Stimulated activated CD8-positive, alpha-beta memory T cell treated with anti-CD3 and anti-CD28 coated beads, Interleukin-12 subunit alpha, Interleukin-12 subunit beta, amount 100 ng/mL, for 4 hours (primary cell): ENCODE measurements at regions not wholly inside any gene's neighbourhood (a gene's known extent, or its start where the extent isn't known, plus 50 kb on each side); places are given as distances from the start of the nearest gene placed in this dataset.
"Not testable (repeated sequence)": the region's sequence is repeated elsewhere in the genome, so short reads cannot be mapped to it uniquely, and the experiment has no call there.

Source experiments
- DNase-seq: peaks from one replicate; pipeline ENCODE4 v3.0.0-alpha.2; 2020; ENCODE audit warnings: low read depth

GRCh38 chr2:16722677-16723076 lies 57.0 kb upstream of the CYRIA start:
- no peak for DNase-seq

- DNase-seq, result no peak
Measured at GRCh38 chr2:16722126-16722525, 56.5 kb upstream of the CYRIA start.

DNA sequence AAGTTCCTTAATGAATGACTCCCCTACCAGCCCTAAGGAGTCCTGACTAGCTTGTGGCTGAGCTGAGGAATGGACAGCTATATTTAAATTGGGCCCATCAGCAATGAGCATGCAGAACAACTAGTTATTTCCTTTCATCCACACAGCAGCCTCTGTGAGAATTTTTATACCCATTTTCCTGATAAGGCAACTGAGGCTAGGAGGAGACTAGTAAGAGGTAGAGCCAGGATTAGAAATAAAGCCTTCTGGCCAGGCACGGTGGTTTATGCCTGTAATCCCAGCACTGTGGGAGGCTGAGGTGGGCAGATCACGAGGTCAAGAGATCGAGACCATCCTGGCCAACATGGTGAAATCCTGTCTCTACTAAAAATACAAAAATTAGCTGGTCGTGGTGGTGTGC lies 55.9 kb upstream of the CYRIA start:
- DNase-seq, result not testable (repeated sequence)

GRCh38 chr2:16720737-16721136 lies 55.1 kb upstream of the CYRIA start:
- DNase-seq, result not testable (repeated sequence)

- no peak for DNase-seq
Measured at GRCh38 chr2:16719485-16719808, 53.8 kb upstream of the CYRIA start.

- no peak for DNase-seq
Measured at GRCh38 chr2:16718576-16719484, 53.2 kb upstream of the CYRIA start.

GRCh38 chr2:16717477-16717876 lies 51.8 kb upstream of the CYRIA start:
- DNase-seq, result no peak

GRCh38 chr2:16716944-16717343 lies 51.3 kb upstream of the CYRIA start:
- DNase-seq, result no peak

DNA sequence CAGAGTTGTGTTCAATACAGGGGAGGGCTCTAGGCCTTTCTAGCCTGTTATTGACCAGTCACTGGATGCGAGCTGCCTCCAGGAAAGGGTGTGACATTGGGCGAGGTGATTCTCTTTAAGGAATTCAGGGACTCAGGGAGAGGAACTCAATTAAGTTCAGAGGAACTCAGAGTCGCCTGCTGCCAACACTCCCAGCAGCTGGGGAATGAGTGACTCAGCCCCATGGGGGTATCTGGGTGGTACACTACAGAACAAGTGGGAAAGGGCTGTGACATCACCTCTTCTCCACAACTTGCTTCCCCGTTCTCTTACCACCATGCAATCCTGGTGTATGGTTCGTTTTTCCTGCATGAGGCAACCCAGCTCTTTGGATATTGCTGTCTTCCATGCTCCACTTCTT lies 50.4 kb upstream of the CYRIA start:
- no peak for DNase-seq
